COLO668 (cell line): ENCODE measurements at regions not wholly inside any gene's neighbourhood (a gene's known extent, or its start where the extent isn't known, plus 50 kb on each side); places are given as distances from the start of the nearest gene placed in this dataset.
A peak's percentile ranks its signal among the peaks of the same experiment; 100 is the strongest.

Experiments
- DNase-seq: peaks from one replicate; lab custom pipeline; 2025; ENCODE audit not compliant: unreplicated experiment; lab: John Stamatoyannopoulos, UW

- no peak for DNase-seq
Measured at GRCh38 chr13:27673911-27674310, 52.2 kb downstream of the POLR1D start.

GRCh38 chr13:27678306-27679040, 56.8 kb downstream of the POLR1D start:
- no peak for DNase-seq

GRCh38 chr13:27679396-27679795, 57.7 kb downstream of the POLR1D start:
- no peak for DNase-seq

DNA sequence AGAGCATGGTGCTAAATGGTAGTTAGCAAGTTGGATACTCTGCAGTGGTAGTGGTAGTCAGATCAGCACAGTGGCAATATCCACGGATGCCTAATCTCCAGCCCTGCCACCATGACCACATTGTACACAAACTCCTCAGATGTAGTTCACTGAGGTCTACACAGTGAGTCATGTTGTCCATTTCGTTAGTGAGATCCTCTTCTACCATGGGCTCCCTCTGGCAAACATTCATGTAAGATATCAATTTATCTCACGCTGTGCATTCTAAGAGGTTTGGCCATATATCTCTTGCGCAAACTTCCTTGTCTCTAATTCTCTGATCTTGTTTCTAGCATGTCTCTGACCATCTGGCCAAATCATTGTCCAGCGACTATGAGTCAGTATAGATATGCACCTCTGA, 58.2 kb downstream of the POLR1D start:
- no peak for DNase-seq

DNA sequence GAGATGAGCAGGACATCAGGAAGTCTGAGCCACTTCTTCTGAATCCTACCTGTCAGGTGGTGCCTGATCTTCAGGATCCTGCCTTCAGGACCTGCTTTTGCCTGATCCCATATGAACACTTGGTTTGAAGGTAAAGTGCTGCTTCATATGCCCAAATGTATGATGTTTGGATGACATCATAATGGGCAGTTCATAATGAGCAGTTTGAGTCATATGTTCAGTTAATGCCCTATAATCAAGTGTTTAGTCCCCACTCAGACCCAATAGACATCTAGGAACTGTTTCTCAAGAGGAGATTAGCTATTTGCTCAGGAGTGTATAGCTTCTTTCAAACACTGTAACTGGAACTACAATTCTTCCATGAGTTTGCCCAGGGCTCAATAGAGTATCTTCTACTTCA, 58.8 kb downstream of the POLR1D start:
- no peak for DNase-seq

GRCh38 chr13:27691207-27691606, 69.5 kb downstream of the POLR1D start:
- no peak for DNase-seq

- no peak for DNase-seq
Measured at GRCh38 chr13:27696731-27697130, 75.0 kb downstream of the POLR1D start.

DNA sequence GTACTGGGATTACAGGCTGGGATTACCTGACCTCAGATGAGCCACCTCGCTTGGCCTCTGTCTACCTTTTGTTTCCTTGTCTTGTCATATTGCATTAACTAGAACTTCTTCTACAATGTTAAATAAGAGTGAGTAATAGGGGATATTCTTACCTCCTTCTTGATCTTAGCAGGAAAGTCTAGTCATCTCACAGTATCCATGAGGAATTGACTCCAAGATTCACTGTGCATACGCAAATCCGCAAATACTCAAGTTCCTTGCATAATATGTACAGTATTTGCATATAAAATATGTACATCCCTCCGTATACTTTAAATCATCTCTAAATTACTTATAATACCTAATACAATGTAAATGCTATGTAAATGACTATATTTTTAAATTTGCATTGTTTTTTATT, 78.3 kb downstream of the POLR1D start:
- no peak for DNase-seq

DNA sequence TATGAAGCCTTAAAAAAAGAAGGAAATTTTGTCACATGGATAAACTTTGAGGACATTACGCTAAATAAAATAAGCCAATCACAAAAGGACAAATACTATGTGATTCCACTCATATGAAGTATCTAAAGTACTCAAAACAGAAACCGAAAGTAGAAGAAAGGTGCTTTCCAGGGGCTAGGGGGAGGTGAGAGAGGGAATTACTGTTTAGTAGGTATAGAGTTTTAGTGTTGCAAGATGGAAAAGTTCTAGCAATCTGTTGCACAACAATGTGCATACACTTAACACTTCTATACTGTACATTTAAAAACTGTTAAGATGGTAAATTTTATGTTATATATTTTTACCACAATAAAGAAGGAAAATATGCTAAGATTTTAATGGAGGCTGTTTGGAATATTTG, 83.0 kb downstream of the POLR1D start:
- no peak for DNase-seq

- DNase-seq: no peak
Measured at GRCh38 chr13:27708325-27708724, 84.0 kb upstream of the GSX1 start.

DNA sequence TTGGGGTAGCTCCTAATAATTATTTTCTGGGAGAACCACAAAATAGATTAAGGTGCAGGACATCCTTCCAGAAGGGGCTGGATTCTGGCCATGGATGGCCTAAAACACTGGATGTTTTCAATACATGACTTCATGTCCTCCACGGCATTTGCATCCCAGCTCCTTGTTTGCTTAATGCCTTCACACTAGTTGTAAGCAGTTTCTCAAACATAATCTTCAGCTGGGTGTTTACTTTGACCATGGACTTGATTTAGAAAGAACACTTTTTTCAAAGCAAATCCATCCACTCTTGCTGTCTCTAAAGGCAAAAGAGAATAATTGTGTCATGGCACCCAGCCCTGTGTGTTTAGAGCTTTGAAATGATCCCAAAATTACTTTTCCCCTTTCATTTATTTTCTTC, 82.5 kb upstream of the GSX1 start:
- DNase-seq: no peak

DNA sequence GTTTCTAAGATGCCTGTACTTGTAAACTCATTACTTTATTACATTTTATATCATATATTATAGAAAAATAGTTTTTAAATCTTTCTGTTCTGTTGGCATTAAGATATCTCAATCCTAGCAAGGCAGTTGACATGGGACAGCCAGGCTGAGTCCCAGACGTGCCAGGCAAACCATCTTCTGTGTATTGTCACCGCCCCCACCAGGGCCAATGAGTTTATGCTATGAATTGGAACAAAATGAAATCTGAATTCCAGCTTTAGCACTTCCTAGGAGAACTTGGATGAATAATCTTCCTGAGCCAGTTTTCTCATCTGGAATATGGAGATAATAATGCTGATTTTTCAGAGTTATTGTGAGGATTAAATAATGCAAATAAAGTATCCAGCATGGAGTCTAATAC, 79.9 kb upstream of the GSX1 start:
- DNase-seq: peak; percentile 48

- no peak for DNase-seq
Measured at GRCh38 chr13:27713767-27714166, 78.5 kb upstream of the GSX1 start.

GRCh38 chr13:27721681-27722080, 70.6 kb upstream of the GSX1 start:
- DNase-seq: no peak

- no peak for DNase-seq
Measured at GRCh38 chr13:27728271-27728670, 64.0 kb upstream of the GSX1 start.

DNA sequence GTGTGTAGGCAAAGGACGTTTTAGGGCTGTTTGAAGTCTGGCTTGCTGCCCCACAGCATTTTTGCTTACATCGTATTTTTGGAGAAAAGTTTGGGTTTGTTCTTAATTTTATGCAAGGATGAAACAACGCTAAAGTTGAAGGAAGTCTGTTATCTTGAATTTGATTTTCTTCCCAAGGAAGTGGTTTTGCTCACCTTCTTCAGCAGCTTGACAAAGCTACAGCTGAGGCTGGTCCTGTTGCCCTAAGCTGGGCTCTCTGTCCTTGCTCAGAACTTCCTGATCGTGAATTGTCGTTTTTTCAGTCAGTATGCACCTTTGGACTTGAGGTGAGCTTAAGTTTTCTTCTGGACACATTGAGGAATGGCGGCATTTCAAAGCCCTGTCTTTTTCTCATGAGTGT, 62.1 kb upstream of the GSX1 start:
- DNase-seq: no peak
